ENCODE measurements at regions not wholly inside any gene's neighbourhood (a gene's known extent, or its start where the extent isn't known, plus 50 kb on each side); places are given as distances from the start of the nearest gene placed in this dataset.

DNA sequence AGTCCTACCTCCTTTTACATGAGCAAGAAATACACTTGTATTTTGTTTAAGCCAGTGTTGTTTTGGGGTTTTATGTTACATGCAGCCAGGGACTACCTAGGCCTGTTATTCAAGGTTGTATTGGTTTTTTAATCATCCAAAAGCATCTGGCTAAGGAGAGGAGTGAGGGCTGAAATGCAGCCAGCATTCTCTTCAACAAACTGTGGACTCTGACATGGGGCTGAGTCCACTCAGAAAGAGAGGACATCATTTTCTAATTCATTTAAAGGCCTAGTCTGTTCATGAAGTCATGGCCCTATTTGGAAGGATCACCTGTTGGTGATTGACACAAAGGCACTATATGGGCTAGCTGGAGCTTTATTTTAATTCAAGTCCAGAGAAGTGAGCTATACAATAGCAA lies 190.4 kb downstream of the TTLL7 start:
- TF ChIP-seq CTCF (conservative IDR thresholded peaks at IDR 0.05) = no peak
- no peak for TF ChIP-seq ZFX (IDR thresholded peaks at IDR 0.05)

Measured in C4-2B (cell line).